ENCODE measurements at regions not wholly inside any gene's neighbourhood (a gene's known extent, or its start where the extent isn't known, plus 50 kb on each side); places are given as distances from the start of the nearest gene placed in this dataset.

- TF ChIP-seq ELK1 (IDR thresholded peaks at IDR 0.05; ENCODE audit: low read depth, low read length) (no peak), RNF2 (IDR thresholded peaks at IDR 0.05; ENCODE audit: borderline replicate concordance, low read depth) (no peak), MAFK (IDR thresholded peaks at IDR 0.05; ENCODE audit: partially characterized antibody) (peak; percentile 54), NR3C1 (IDR thresholded peaks at IDR 0.05) (no peak), POLR2A (IDR thresholded peaks at IDR 0.05; ENCODE audit: low read length) (no peak), RFX5 (IDR thresholded peaks at IDR 0.05) (no peak), ESRRA (IDR thresholded peaks at IDR 0.05; ENCODE audit: borderline replicate concordance, low read length) (no peak), CTCF (IDR thresholded peaks at IDR 0.05) (no peak), MAX (IDR thresholded peaks at IDR 0.05) (no peak), RAD21 (conservative IDR thresholded peaks at IDR 0.05 in 1 of 2, IDR thresholded peaks at IDR 0.05 in 1 of 2) (no peak), HEYL (CRISPR knock-in tag; IDR thresholded peaks at IDR 0.05) (no peak), NFE2L2 (conservative IDR thresholded peaks at IDR 0.05; ENCODE audit: low read length) (no peak), CEBPB (IDR thresholded peaks at IDR 0.05) (no peak)
Measured at GRCh38 chr4:167908816-167909215, 183.5 kb upstream of the ANXA10 start.

Data from A549 (cell line).